GM19025 (cell line): ENCODE measurements at regions not wholly inside any gene's neighbourhood (a gene's known extent, or its start where the extent isn't known, plus 50 kb on each side); places are given as distances from the start of the nearest gene placed in this dataset.

Source experiments
- ATAC-seq: cut with Tn5 transposase; IDR thresholded peaks from one replicate; pipeline ENCODE4 v1.9.1; 2021; ENCODE audit warnings: mild to moderate bottlenecking, low read depth, moderate library complexity; ENCODE audit not compliant: unreplicated experiment

GRCh38 chr2:18503376-18504228 lies 56.9 kb downstream of the RDH14 start:
- no peak for ATAC-seq

GRCh38 chr2:18502142-18502541 lies 58.3 kb downstream of the RDH14 start:
- no peak for ATAC-seq

GRCh38 chr2:18501729-18502128 lies 58.7 kb downstream of the RDH14 start:
- ATAC-seq: no peak

GRCh38 chr2:18501156-18501555 lies 59.3 kb downstream of the RDH14 start:
- no peak for ATAC-seq

- ATAC-seq: no peak
These were observed 60.1 kb downstream of the RDH14 start for GRCh38 chr2:18500333-18500732.

- ATAC-seq: no peak
These were observed 61.9 kb downstream of the RDH14 start for GRCh38 chr2:18498531-18498930.

- ATAC-seq: no peak
These were observed 63.9 kb downstream of the RDH14 start for GRCh38 chr2:18496516-18496915.

- ATAC-seq: no peak
These were observed 65.4 kb downstream of the RDH14 start for GRCh38 chr2:18495058-18495457.

GRCh38 chr2:18492721-18493120 lies 67.7 kb downstream of the RDH14 start:
- ATAC-seq: no peak

- no peak for ATAC-seq
These were observed 68.9 kb downstream of the RDH14 start for GRCh38 chr2:18491577-18491976.

- no peak for ATAC-seq
These were observed 69.6 kb downstream of the RDH14 start for GRCh38 chr2:18490901-18491300.

GRCh38 chr2:18487106-18487913 lies 73.1 kb downstream of the RDH14 start:
- ATAC-seq: no peak

GRCh38 chr2:18484625-18485024 lies 75.8 kb downstream of the RDH14 start:
- no peak for ATAC-seq

GRCh38 chr2:18483896-18484295 lies 76.6 kb downstream of the RDH14 start:
- ATAC-seq: no peak

- ATAC-seq: no peak
These were observed 77.8 kb downstream of the RDH14 start for GRCh38 chr2:18482666-18483065.

- ATAC-seq: no peak
These were observed 80.5 kb downstream of the RDH14 start for GRCh38 chr2:18479947-18480369.

GRCh38 chr2:18477293-18477692 lies 83.2 kb downstream of the RDH14 start:
- ATAC-seq: no peak

GRCh38 chr2:18476484-18476883 lies 84.0 kb downstream of the RDH14 start:
- ATAC-seq: no peak

- ATAC-seq: no peak
These were observed 84.6 kb downstream of the RDH14 start for GRCh38 chr2:18475884-18476283.

GRCh38 chr2:18474700-18475099 lies 85.8 kb downstream of the RDH14 start:
- no peak for ATAC-seq
